Limb (tissue), 2 donors: ENCODE measurements at regions not wholly inside any gene's neighbourhood (a gene's known extent, or its start where the extent isn't known, plus 50 kb on each side); places are given as distances from the start of the nearest gene placed in this dataset.
"Not testable (repeated sequence)": the region's sequence is repeated elsewhere in the genome, so short reads cannot be mapped to it uniquely, and the experiment has no call there.

Experiments
- DNase-seq, 2 donors: peaks; one replicate each; pipeline ENCODE4 v3.0.0-alpha.2; 2016; ENCODE audit errors: extremely low spot score in 2 of 2

- no peak for DNase-seq
Measured at GRCh38 chr15:25169318-25169717, 214.5 kb downstream of the SNRPN start.

GRCh38 chr15:25170113-25170731, 215.4 kb downstream of the SNRPN start:
- DNase-seq, result peak in 1 of 2 donors; percentile 16

DNA sequence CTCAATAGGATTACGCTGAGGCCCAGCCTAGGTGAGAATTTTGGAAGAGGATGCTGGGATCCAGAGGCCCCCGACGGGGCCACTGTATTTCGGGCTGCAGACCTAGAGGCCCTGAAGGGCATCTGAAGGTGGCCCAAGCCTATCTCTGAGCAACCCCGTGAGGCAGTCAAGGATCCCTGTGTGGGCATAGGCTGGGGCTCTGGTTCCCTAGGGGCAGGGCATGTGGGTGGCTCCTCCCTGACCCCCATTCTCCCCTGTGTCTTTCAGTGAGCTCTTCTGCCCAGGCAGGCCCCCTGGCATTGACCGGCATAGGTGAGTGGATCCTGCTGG, 216.0 kb downstream of the SNRPN start:
- DNase-seq, result peak in 1 of 2 donors; percentile 14

GRCh38 chr15:25171111-25171811, 216.5 kb downstream of the SNRPN start:
- peak in 1 of 2 donors; percentile 9 for DNase-seq

DNA sequence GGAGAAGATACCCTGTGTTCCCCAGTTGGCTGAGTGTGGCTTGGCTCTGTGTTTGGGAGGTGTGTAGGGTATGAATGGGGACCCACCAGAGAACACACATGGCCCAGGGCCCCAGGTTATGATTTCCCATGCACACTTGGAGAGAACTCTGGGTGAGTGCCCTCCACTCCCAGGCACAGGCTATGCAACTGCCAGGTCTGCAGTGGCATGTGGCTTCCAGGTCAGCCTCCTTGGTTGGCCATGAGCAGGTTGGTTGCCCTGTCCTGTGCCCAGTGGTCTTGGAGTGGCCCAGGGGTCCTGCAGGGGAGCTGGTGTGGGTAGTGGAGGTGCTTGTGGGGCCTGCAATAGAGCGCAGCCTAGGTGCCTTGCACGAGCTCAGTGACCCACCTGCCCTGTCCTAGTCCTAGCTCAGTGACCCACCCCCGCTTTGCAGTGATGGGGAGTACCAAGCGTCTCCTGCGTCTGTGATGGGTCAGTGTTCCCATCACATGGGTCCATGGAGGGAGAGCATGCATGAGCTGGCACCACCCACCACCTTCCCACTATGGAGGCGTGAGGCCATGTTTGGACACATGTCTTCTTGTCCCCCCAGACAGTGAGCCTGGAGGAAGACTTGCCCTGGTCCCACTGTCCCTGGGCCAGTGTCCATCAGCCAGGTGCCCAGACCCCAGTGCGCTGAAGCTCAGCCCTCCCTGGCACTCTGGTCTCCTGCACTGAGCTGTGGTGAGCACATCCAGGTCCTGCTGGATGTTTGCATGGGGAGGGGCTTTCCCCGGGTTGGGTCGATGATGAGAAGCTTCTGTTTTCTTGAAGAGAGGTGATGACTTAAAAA, 217.3 kb downstream of the SNRPN start:
- peak in 1 of 2 donors; percentile 12 for DNase-seq

- DNase-seq, result peak in 1 of 2 donors; percentile 12
Measured at GRCh38 chr15:25172691-25173090, 217.9 kb downstream of the SNRPN start.

DNA sequence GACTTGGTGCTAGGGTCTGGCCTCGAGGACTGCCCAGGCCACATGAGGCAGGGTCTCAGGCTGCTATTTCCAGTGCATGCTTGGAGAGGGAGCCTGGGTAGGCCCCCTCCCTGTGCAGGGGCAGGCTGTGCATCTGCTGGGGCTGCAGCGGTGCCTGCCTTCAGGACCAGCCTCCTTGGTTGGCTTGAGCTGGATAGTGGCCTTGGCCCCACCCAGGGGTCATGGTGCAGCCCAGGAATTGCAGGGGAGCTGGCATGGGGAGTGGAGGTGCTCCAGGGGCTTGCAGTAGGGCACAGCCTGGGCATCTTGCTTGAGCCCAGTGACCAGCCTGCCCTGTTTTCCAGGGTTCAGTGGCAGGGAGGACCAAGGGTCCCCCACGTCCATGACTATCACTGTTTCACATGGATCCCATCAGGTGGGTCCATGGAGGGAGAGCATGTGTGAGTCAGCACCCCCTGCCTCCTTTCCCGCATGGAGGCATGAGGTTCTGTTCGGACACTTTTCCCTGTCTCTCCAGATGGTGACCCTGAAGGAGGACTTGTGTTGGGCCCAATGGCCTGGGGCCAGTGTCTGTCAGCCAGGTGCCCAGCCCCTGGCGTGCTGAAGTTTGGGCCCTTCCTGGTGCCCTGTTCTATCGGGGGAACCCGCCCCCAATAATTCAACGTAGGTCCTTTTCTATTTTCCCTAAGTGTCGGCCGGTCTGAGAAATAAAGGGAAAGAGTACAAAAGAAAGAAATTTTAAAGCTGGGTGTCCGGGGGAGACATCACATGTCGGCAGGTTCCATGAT, 218.6 kb downstream of the SNRPN start:
- peak in 1 of 2 donors; percentile 14 for DNase-seq

- DNase-seq, result not testable (repeated sequence)
Measured at GRCh38 chr15:25174149-25174548, 219.4 kb downstream of the SNRPN start.

- peak in 1 of 2 donors; percentile 12 for DNase-seq
Measured at GRCh38 chr15:25175033-25175788, 220.4 kb downstream of the SNRPN start.

GRCh38 chr15:25175789-25176615, 221.2 kb downstream of the SNRPN start:
- DNase-seq, result no peak

GRCh38 chr15:25176616-25176923, 221.8 kb downstream of the SNRPN start:
- no peak for DNase-seq

DNA sequence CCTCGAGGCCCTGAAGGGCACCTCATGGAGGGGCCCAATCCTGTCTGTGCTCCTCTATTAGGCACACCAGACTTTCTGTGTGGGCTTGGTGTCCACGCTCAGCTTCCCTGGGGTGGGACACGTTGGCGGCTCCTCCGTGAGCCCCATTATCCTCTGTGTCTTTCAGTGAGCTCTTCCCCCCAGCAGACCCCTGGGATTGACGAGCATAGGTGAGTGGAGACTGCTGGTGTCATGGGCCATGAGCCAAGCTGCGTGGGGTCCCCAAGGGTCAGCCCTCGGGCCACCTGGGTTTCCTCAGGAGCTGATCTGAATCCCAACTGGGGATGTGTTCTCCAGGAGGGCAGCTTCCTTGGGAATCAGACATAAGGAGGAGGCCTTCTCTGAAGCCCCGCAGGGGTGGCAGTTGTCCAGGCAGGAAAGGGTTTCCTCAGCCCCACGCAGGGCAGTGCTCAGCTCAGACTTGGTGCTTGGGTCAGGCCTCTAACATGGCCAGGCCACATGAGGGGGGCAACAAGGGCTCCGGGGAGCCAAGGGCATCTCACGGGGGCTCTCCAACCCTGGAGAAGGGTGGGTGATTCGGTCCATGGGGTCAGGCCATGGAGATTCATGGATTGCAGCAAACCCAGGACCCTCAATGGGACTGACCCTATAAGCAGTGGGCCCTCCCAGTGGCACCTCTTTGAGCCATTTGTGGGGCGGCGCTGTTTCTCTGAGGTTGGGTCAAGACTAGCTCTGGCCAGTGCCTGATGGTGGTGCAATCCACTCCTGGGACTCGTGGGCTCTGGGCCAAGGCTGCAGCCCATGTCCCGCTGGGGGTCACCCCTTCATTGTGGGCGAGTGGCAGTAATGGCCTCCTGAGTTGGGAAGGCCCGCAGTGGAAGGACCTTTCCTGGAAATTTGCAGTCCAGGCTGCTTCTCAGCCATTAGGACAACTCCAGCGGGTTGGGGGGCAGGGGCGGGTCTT, 222.5 kb downstream of the SNRPN start:
- DNase-seq, result peak in 1 of 2 donors; percentile 12

DNA sequence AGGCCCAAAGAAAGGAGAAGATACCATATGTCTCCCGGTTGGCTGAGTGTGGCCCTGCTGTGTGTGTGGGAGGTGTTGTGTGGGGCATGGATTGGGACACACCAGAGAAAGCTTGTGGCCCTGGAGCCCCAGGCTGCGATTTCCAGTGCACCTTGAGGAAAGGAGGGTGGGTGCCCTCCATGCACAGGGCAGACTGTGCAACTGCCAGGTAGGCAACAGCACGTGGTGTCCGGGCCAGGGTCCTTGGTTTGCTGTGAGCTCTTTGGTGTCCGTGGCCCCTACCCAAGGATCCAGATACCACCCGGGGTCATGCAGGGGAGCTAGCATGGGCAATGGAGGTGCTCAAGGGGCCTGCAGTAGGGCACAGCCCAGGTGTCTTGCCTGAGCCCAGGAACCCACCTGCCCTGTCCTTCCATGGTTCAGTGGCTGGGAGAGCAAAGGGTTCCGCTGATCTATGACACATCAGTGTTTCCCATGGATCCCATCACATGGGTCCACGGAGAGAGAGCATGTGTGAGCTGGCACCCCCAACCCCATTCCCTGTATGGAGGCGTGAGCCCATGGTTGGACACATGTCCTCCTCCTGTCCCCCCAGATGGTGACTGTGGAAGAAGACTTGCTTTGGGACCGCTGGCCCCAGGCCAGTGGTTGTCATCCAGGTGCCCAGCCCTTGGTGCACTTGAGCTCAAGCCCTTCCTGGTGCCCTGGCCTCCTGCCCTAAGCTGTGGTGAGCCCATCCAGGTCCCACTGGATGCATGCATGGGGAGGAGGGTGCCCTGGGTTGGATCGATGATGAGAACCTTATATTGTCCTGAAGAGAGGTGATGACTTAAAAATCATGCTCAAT, 223.4 kb downstream of the SNRPN start:
- peak in 1 of 2 donors; percentile 14 for DNase-seq

GRCh38 chr15:25178835-25179672, 224.3 kb downstream of the SNRPN start:
- DNase-seq, result peak in 1 of 2 donors; percentile 13

DNA sequence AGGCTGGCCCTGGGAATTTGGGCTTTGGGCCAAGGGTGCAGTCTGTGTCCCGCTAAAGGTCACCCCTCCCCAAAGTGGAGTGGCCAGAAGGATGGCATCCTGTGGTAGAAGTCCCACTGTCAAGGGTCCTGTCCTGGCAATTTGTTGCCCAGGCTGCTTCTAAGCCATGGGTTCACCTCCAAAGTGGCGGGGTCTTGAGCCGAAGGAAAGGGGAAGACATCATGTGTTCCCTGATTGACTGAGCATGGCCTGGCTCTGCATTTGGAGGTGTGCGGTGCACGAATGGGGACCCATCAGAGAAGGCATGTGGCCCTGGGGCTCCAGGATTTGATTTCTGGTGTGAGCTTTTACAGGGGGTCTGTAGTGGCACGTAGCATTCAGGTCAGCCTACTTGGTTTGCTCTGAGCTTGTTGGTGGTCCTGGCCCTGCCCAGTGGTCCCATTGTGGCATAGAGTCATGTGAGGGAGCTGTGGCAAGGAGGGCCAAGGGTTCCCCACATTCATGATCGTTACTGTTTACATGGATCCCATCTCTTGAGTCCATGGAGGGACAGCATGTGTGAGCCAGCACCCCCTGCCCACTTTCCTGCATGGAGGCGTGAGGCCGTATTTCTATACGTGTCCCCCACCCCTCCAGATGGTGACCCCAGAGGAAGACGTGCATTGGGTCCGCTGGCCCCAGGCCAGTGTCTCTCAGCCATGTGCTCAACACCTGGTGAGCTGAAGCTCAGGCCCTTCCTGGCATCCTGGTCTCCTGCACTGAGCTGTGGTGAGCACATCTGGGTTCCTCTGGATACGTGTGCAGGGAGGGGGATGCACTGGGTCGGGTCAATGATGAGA, 225.1 kb downstream of the SNRPN start:
- DNase-seq, result peak in 1 of 2 donors; percentile 12
